Esophagus (tissue), 2 donors: ENCODE measurements at regions not wholly inside any gene's neighbourhood (a gene's known extent, or its start where the extent isn't known, plus 50 kb on each side); places are given as distances from the start of the nearest gene placed in this dataset.

ENCODE experiments used
- H3K27ac ChIP-seq, 2 donors: one replicate each; pipeline ENCODE4 v1.5.1; 2013; ENCODE audit warnings: low read depth in 2 of 2, mild to moderate bottlenecking in 2 of 2, inconsistent platforms in 1 of 2, low read length in 1 of 2, moderate library complexity in 1 of 2
- H3K27me3 ChIP-seq, 2 donors: one replicate each; pipeline ENCODE4 v1.6.1; 2013; ENCODE audit warnings: low read length in 2 of 2, control low read depth in 1 of 2, mild to moderate bottlenecking in 1 of 2; ENCODE audit not compliant: insufficient read depth in 2 of 2, control insufficient read depth in 1 of 2
- H3K36me3 ChIP-seq, 2 donors: one replicate each; pipeline ENCODE4 v1.6.1; 2013; ENCODE audit warnings: low read length in 1 of 2; ENCODE audit not compliant: control insufficient read depth in 2 of 2, insufficient read depth in 2 of 2
- H3K4me1 ChIP-seq, 2 donors: one replicate each; pipeline ENCODE4 v1.6.1; 2013; ENCODE audit warnings: low read length in 1 of 2; ENCODE audit not compliant: control insufficient read depth in 2 of 2, insufficient read depth in 2 of 2
- H3K4me3 ChIP-seq, 2 donors: one replicate each; pipeline ENCODE4 v1.5.1; 2013; ENCODE audit warnings: low read length in 2 of 2, mild to moderate bottlenecking in 2 of 2, low read depth in 1 of 2, moderate library complexity in 1 of 2
- H3K9me3 ChIP-seq, 2 donors: one replicate each; pipeline ENCODE4 v1.6.1; 2013; ENCODE audit warnings: mild to moderate bottlenecking in 2 of 2, low read depth in 1 of 2, low read length in 1 of 2, moderate library complexity in 1 of 2; ENCODE audit not compliant: control insufficient read depth in 2 of 2, insufficient read depth in 1 of 2
- WGBS, 2 donors: extraction: QIAGEN DNeasy Blood & Tissue Kit; methylation state at CpG; one replicate each; pipeline ENCODE4 v1.1.7; 2013; 5-methylcytosine and 5-hydroxymethylcytosine counted together
- donor health status: healthy with polysubstance abuse.
- donor health status: Bipolar disorder and iron deficiency.

GRCh38 chr13:81326913-81327312, 986.0 kb upstream of the SPRY2 start:
- no peaks in the 10 kb centered on the region for H3K27me3 ChIP-seq
- 41 to 50% methylated on average over 1 of the region's 1 CpG for WGBS, 2 donors
- H3K4me3 ChIP-seq, result no peak overlapping the region
- no peaks in the 10 kb centered on the region for H3K36me3 ChIP-seq
- H3K4me1 ChIP-seq, result no peaks in the 10 kb centered on the region
- H3K27ac ChIP-seq, result no peak overlapping the region
- H3K9me3 ChIP-seq, result peaks cover 4 to 6% of the 10 kb centered on the region in 2 donors

GRCh38 chr13:81320516-81320915, 979.6 kb upstream of the SPRY2 start:
- Histone ChIP-seq H3K4me3 (no peak overlapping the region), H3K27ac (no peak overlapping the region), H3K4me1 (no peaks in the 10 kb centered on the region), H3K36me3 (no peaks in the 10 kb centered on the region), H3K9me3 (no peaks in the 10 kb centered on the region), H3K27me3 (no peaks in the 10 kb centered on the region)
- WGBS, 2 donors, result 87 to 92% methylated on average over 2 of the region's 2 CpGs

GRCh38 chr13:81319351-81319750, 978.4 kb upstream of the SPRY2 start:
- Histone ChIP-seq H3K9me3 (no peaks in the 10 kb centered on the region), H3K27me3 (no peaks in the 10 kb centered on the region), H3K27ac (no peak overlapping the region), H3K36me3 (no peaks in the 10 kb centered on the region), H3K4me3 (no peak overlapping the region), H3K4me1 (no peaks in the 10 kb centered on the region)
- 72 to 79% methylated on average over 3 of the region's 3 CpGs for WGBS, 2 donors

GRCh38 chr13:81318231-81319019, 977.5 kb upstream of the SPRY2 start:
- Histone ChIP-seq H3K4me3 (no peak overlapping the region), H3K9me3 (no peaks in the 10 kb centered on the region), H3K27me3 (no peaks in the 10 kb centered on the region), H3K27ac (no peak overlapping the region), H3K4me1 (no peaks in the 10 kb centered on the region), H3K36me3 (no peaks in the 10 kb centered on the region)
- 67 to 78% methylated on average over 4 of the region's 4 CpGs for WGBS, 2 donors

GRCh38 chr13:81314461-81314860, 973.5 kb upstream of the SPRY2 start:
- WGBS, 2 donors, result 72 to 84% methylated on average over 3 of the region's 3 CpGs
- H3K4me3 ChIP-seq, result no peak overlapping the region
- H3K27me3 ChIP-seq, result no peaks in the 10 kb centered on the region
- no peaks in the 10 kb centered on the region for H3K36me3 ChIP-seq
- no peak overlapping the region for H3K27ac ChIP-seq
- no peaks in the 10 kb centered on the region for H3K4me1 ChIP-seq
- H3K9me3 ChIP-seq, result no peaks in the 10 kb centered on the region

- H3K4me3 ChIP-seq, result no peak overlapping the region
- H3K27me3 ChIP-seq, result no peaks in the 10 kb centered on the region
- no peaks in the 10 kb centered on the region for H3K4me1 ChIP-seq
- H3K9me3 ChIP-seq, result no peaks in the 10 kb centered on the region
- H3K27ac ChIP-seq, result no peak overlapping the region
- H3K36me3 ChIP-seq, result no peaks in the 10 kb centered on the region
Measured at GRCh38 chr13:81305928-81306327, 965.0 kb upstream of the SPRY2 start.

- no peak overlapping the region for H3K4me3 ChIP-seq
- H3K4me1 ChIP-seq, result no peaks in the 10 kb centered on the region
- 77 to 78% methylated on average over 6 of the region's 6 CpGs for WGBS, 2 donors
- no peaks in the 10 kb centered on the region for H3K9me3 ChIP-seq
- no peaks in the 10 kb centered on the region for H3K36me3 ChIP-seq
- H3K27me3 ChIP-seq, result no peaks in the 10 kb centered on the region
- no peak overlapping the region for H3K27ac ChIP-seq
Measured at GRCh38 chr13:81304121-81304659, 963.3 kb upstream of the SPRY2 start.

GRCh38 chr13:81302677-81303076, 961.8 kb upstream of the SPRY2 start:
- H3K4me1 ChIP-seq, result no peaks in the 10 kb centered on the region
- 81% methylated on average over 2 of the region's 2 CpGs for WGBS, 2 donors
- H3K9me3 ChIP-seq, result no peaks in the 10 kb centered on the region
- no peaks in the 10 kb centered on the region for H3K36me3 ChIP-seq
- H3K4me3 ChIP-seq, result no peak overlapping the region
- no peaks in the 10 kb centered on the region for H3K27me3 ChIP-seq
- H3K27ac ChIP-seq, result no peak overlapping the region

- H3K9me3 ChIP-seq, result no peaks in the 10 kb centered on the region
- no peak overlapping the region for H3K4me3 ChIP-seq
- H3K27me3 ChIP-seq, result no peaks in the 10 kb centered on the region
- no peaks in the 10 kb centered on the region for H3K4me1 ChIP-seq
- H3K27ac ChIP-seq, result no peak overlapping the region
- no peaks in the 10 kb centered on the region for H3K36me3 ChIP-seq
Measured at GRCh38 chr13:81302125-81302524, 961.2 kb upstream of the SPRY2 start.

GRCh38 chr13:81295177-81295576, 954.3 kb upstream of the SPRY2 start:
- H3K9me3 ChIP-seq, result no peaks in the 10 kb centered on the region
- H3K4me3 ChIP-seq, result no peak overlapping the region
- no peaks in the 10 kb centered on the region for H3K4me1 ChIP-seq
- no peaks in the 10 kb centered on the region for H3K27me3 ChIP-seq
- H3K27ac ChIP-seq, result no peak overlapping the region
- H3K36me3 ChIP-seq, result no peaks in the 10 kb centered on the region
